Esophagus squamous epithelium (tissue), 4 donors: ENCODE measurements at regions not wholly inside any gene's neighbourhood (a gene's known extent, or its start where the extent isn't known, plus 50 kb on each side); places are given as distances from the start of the nearest gene placed in this dataset.

ENCODE experiments used
- POLR2A ChIP-seq, 4 donors: fragments of 450-650 bp; IDR thresholded peaks; one replicate each; pipeline ENCODE4 v1.6.1; 2017; ENCODE audit warnings: antibody characterized with exemption in 4 of 4, mild to moderate bottlenecking in 4 of 4, moderate library complexity in 3 of 4
- TF ChIP-seq, protein P1 (sequence below), 6 experiments: fragments of 450-650 bp in 4 of 6; fragments of 200-600 bp in 2 of 6; sonication (generic) in 2 of 6; IDR thresholded peaks; one replicate each; pipeline ENCODE4 v1.5.1; 2016 to 2019; ENCODE audit warnings: antibody characterized with exemption in 6 of 6, mild to moderate bottlenecking in 4 of 6, moderate library complexity in 4 of 6

DNA sequence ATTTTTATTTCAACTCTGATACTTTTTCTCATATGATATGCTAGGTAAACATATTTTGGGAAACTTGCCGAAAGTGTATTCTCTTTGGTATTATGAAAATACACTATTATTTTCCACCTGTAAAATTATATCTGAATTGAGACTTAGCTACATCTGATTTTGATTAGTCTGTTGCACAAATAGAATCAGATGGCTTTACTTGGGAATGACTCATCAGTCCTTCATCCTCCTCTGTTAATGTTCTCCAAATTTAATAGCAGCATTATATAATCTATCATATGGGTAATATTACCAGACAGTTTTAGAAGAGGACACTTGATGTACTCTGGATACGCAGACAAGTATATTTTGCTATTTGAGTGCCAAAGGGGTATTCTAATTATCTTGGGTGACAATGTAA is 245.3 kb downstream of the CTH start:
- TF ChIP-seq, protein P1, sequence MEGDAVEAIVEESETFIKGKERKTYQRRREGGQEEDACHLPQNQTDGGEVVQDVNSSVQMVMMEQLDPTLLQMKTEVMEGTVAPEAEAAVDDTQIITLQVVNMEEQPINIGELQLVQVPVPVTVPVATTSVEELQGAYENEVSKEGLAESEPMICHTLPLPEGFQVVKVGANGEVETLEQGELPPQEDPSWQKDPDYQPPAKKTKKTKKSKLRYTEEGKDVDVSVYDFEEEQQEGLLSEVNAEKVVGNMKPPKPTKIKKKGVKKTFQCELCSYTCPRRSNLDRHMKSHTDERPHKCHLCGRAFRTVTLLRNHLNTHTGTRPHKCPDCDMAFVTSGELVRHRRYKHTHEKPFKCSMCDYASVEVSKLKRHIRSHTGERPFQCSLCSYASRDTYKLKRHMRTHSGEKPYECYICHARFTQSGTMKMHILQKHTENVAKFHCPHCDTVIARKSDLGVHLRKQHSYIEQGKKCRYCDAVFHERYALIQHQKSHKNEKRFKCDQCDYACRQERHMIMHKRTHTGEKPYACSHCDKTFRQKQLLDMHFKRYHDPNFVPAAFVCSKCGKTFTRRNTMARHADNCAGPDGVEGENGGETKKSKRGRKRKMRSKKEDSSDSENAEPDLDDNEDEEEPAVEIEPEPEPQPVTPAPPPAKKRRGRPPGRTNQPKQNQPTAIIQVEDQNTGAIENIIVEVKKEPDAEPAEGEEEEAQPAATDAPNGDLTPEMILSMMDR (IDR thresholded peaks at IDR 0.05), result no peak
- no peak for TF ChIP-seq POLR2A (IDR thresholded peaks at IDR 0.05)
